IMR-90 (cell line): ENCODE measurements at regions not wholly inside any gene's neighbourhood (a gene's known extent, or its start where the extent isn't known, plus 50 kb on each side); places are given as distances from the start of the nearest gene placed in this dataset.

Experiments used
- ATAC-seq: fragments of 200-7000 bp; cut with Tn5 transposase; 2 replicates; pipeline ENCODE4 v1.9.1; 2020; ENCODE audit warnings: low read depth, mild to moderate bottlenecking, moderate library complexity
- BruUV-seq: library from RNA; stranded (reverse); fragments of 400-500 nt; replicated peaks from 2 replicates; lab custom pipeline; 2021; lab: Mats Ljungman, UMichigan
- CTCF ChIA-PET: fragments of 300-600 bp; formaldehyde crosslinking; extraction: SDS; loops from one replicate; lab custom pipeline; 2021; ENCODE audit warnings: antibody characterized with exemption; lab: Yijun Ruan, JAX
- POLR2A ChIA-PET: fragments of 300-600 bp; sonication (Branson Sonifier 250); formaldehyde crosslinking; loops from one replicate; lab custom pipeline; 2022; ENCODE audit warnings: antibody characterized with exemption; ENCODE audit not compliant: unreplicated experiment; lab: Charles Lee
- DNase-seq: peaks from one replicate; pipeline ENCODE4 v3.0.0; 2013
- H2AFZ ChIP-seq: replicated peaks from 2 replicates; pipeline ENCODE3; 2013; ENCODE audit warnings: low read length, mild to moderate bottlenecking; ENCODE audit not compliant: poor library complexity
- H2AK5ac ChIP-seq: 2 replicates; pipeline ENCODE4 v1.6.1; 2013; ENCODE audit warnings: low read depth, low read length, inconsistent platforms
- H2AK9ac ChIP-seq: replicated peaks from 2 replicates; pipeline ENCODE3; 2013; ENCODE audit warnings: mild to moderate bottlenecking, low read depth, low read length, moderate library complexity; ENCODE audit not compliant: poor library complexity
- H2BK120ac ChIP-seq: 2 replicates; pipeline ENCODE4 v1.6.1; 2013; ENCODE audit warnings: low read depth, low read length, inconsistent platforms
- H2BK15ac ChIP-seq: 3 replicates; pipeline ENCODE4 v1.6.1; 2013; ENCODE audit warnings: low read depth, low read length, inconsistent platforms
- H2BK20ac ChIP-seq: 2 replicates; pipeline ENCODE4 v1.6.1; 2013; ENCODE audit warnings: low read depth, mild to moderate bottlenecking, inconsistent platforms, low read length, moderate library complexity
- H2BK5ac ChIP-seq: 2 replicates; pipeline ENCODE4 v1.6.1; 2013; ENCODE audit warnings: mild to moderate bottlenecking, low read depth, low read length, inconsistent platforms; ENCODE audit not compliant: poor library complexity, severe bottlenecking
- H3K14ac ChIP-seq: replicated peaks from 2 replicates; pipeline ENCODE4 v1.6.1; 2013; ENCODE audit warnings: low read depth, low read length, inconsistent platforms
- H3K18ac ChIP-seq: 2 replicates; pipeline ENCODE4 v1.6.1; 2013; ENCODE audit warnings: low read depth, low read length, control low read depth
- H3K23ac ChIP-seq: 2 replicates; pipeline ENCODE4 v1.6.1; 2013; ENCODE audit warnings: low read depth, low read length, inconsistent platforms
- H3K27ac ChIP-seq: 2 replicates; pipeline ENCODE4 v1.5.1; 2013; ENCODE audit warnings: mild to moderate bottlenecking, control low read depth, low read length; ENCODE audit not compliant: insufficient read depth
- H3K27me3 ChIP-seq: 2 replicates; pipeline ENCODE4 v1.6.1; 2013; ENCODE audit warnings: low read length; ENCODE audit not compliant: control insufficient read depth, insufficient read depth
- H3K36me3 ChIP-seq: 2 replicates; pipeline ENCODE4 v1.6.1; 2013; ENCODE audit warnings: low read length, mixed read lengths; ENCODE audit not compliant: control insufficient read depth, insufficient read depth
- H3K4ac ChIP-seq: 2 replicates; pipeline ENCODE4 v1.6.1; 2013; ENCODE audit warnings: low read depth, low read length, inconsistent platforms
- H3K4me1 ChIP-seq: 2 replicates; pipeline ENCODE4 v1.6.1; 2013; ENCODE audit warnings: low read length, mixed read lengths; ENCODE audit not compliant: control insufficient read depth, insufficient read depth
- H3K4me2 ChIP-seq: 2 replicates; pipeline ENCODE4 v1.6.1; 2013; ENCODE audit warnings: low read depth, mild to moderate bottlenecking, control low read depth, low read length, moderate library complexity
- H3K4me3 ChIP-seq: 2 replicates; pipeline ENCODE4 v1.5.1; 2013; ENCODE audit warnings: low read depth, mild to moderate bottlenecking, control low read depth, low read length, moderate library complexity; ENCODE audit not compliant: insufficient read depth
- H3K56ac ChIP-seq: 2 replicates; pipeline ENCODE4 v1.6.1; 2013; ENCODE audit warnings: low read length, inconsistent platforms; ENCODE audit not compliant: insufficient read depth; ENCODE audit errors: extremely low read depth
- H3K79me1 ChIP-seq, 2 experiments: 2 replicates each; pipeline ENCODE4 v1.6.1; 2013; ENCODE audit warnings: low read length in 2 of 2, inconsistent platforms in 1 of 2, low read depth in 1 of 2
- H3K9ac ChIP-seq: 2 replicates; pipeline ENCODE4 v1.6.1; 2013; ENCODE audit warnings: low read depth, low read length, control low read depth
- H3K9me1 ChIP-seq: 2 replicates; pipeline ENCODE4 v1.6.1; 2013; ENCODE audit warnings: low read length, inconsistent platforms; ENCODE audit not compliant: insufficient read depth
- H3K9me3 ChIP-seq: 2 replicates; pipeline ENCODE4 v1.6.1; 2013; ENCODE audit warnings: low read length; ENCODE audit not compliant: control insufficient read depth, insufficient read depth
- H4K20me1 ChIP-seq: 2 replicates; pipeline ENCODE4 v1.6.1; 2013; ENCODE audit warnings: low read length, inconsistent platforms; ENCODE audit not compliant: insufficient read depth
- H4K5ac ChIP-seq: 2 replicates; pipeline ENCODE4 v1.6.1; 2013; ENCODE audit warnings: mild to moderate bottlenecking, low read depth, low read length, control low read depth
- H4K8ac ChIP-seq, 2 experiments: 2 replicates each; pipeline ENCODE4 v1.6.1; 2013; ENCODE audit warnings: low read depth in 2 of 2, low read length in 2 of 2, control low read depth in 1 of 2, inconsistent platforms in 1 of 2
- H4K91ac ChIP-seq: 2 replicates; pipeline ENCODE4 v1.6.1; 2013; ENCODE audit warnings: low read depth, low read length, inconsistent platforms; ENCODE audit not compliant: insufficient read depth
- BHLHE40 ChIP-seq: fragments of 150-350 bp; IDR thresholded peaks from 2 replicates; pipeline ENCODE4 v1.6.1; 2016; ENCODE audit warnings: mild to moderate bottlenecking, low read depth, low read length
- CEBPB ChIP-seq: IDR thresholded peaks from 2 replicates; pipeline ENCODE4 v1.6.1; 2012; ENCODE audit warnings: low read depth, low read length, improper control_type of control experiment
- CHD1 ChIP-seq: IDR thresholded peaks from 2 replicates; pipeline ENCODE4 v1.6.1; 2012; ENCODE audit warnings: low read depth, low read length, improper control_type of control experiment
- FOS ChIP-seq: fragments of 150-350 bp; IDR thresholded peaks from 2 replicates; pipeline ENCODE4 v1.6.1; 2016; ENCODE audit warnings: low read depth, low read length
- MAFK ChIP-seq: IDR thresholded peaks from 2 replicates; pipeline ENCODE4 v1.6.1; 2012; ENCODE audit warnings: low read depth, low read length, improper control_type of control experiment
- MAZ ChIP-seq: IDR thresholded peaks from 2 replicates; pipeline ENCODE4 v1.6.1; 2012; ENCODE audit warnings: low read depth, mild to moderate bottlenecking, low read length, improper control_type of control experiment, moderate library complexity, borderline replicate concordance
- MXI1 ChIP-seq: IDR thresholded peaks from 2 replicates; pipeline ENCODE4 v1.6.1; 2012; ENCODE audit warnings: low read depth, mild to moderate bottlenecking, low read length, moderate library complexity, borderline replicate concordance
- NFE2L2 ChIP-seq: fragments of 150-350 bp; IDR thresholded peaks from 2 replicates; pipeline ENCODE4 v1.6.1; 2016; ENCODE audit warnings: low read depth, mild to moderate bottlenecking, low read length
- POLR2A ChIP-seq: IDR thresholded peaks from 2 replicates; pipeline ENCODE4 v1.6.1; 2012; ENCODE audit warnings: mild to moderate bottlenecking, low read depth, low read length
- RAD21 ChIP-seq: IDR thresholded peaks from 2 replicates; pipeline ENCODE4 v1.6.1; 2012; ENCODE audit warnings: low read length, improper control_type of control experiment
- RCOR1 ChIP-seq: IDR thresholded peaks from 2 replicates; pipeline ENCODE4 v1.6.1; 2012; ENCODE audit warnings: mild to moderate bottlenecking, low read length, improper control_type of control experiment; ENCODE audit not compliant: insufficient replicate concordance
- RFX5 ChIP-seq: IDR thresholded peaks from 2 replicates; pipeline ENCODE4 v1.8.0; 2012; ENCODE audit warnings: low read depth, mild to moderate bottlenecking, low read length, moderate library complexity
- SMC3 ChIP-seq: fragments of 150-350 bp; IDR thresholded peaks from 2 replicates; pipeline ENCODE4 v1.6.1; 2016; ENCODE audit warnings: low read depth, mild to moderate bottlenecking, antibody characterized with exemption, low read length, moderate library complexity
- WGBS, 2 experiments: methylation state at CpG; one replicate each; pipeline versions ENCODE4 v1.1.5 to v1.1.7; 2013; ENCODE audit warnings: missing lambda C conversion rate in 2 of 2; ENCODE audit not compliant: insufficient read length in 1 of 2; ENCODE audit errors: extremely low coverage in 2 of 2; 5-methylcytosine and 5-hydroxymethylcytosine counted together
- dilution Hi-C: fragments of 300-500 bp; cut with HindIII; formaldehyde crosslinking; loops from one replicate; pipeline ENCODE4 v1.14.3; 2018; ENCODE audit warnings: low sequenced_read_pairs; ENCODE audit not compliant: unreplicated experiment
- in situ Hi-C: fragments of 300-500 bp; cut with MboI; formaldehyde crosslinking; loops from 3 replicates; pipeline ENCODE4 v1.14.3; 2019; ENCODE audit warnings: low sequenced_read_pairs, inconsistent platforms, mixed read lengths
- intact Hi-C: fragments of 100-400 bp; cut with micrococcal nuclease; formaldehyde crosslinking; loops from 2 replicates; pipeline ENCODE4 v1.10.0; 2022
- TF ChIP-seq, protein P1 (sequence below): conservative IDR thresholded peaks from 2 replicates; pipeline ENCODE4 v1.5.1; 2012; ENCODE audit warnings: mild to moderate bottlenecking, low read depth, low read length, improper control_type of control experiment
- TF ChIP-seq, protein P2 (sequence below): fragments of 150-350 bp; IDR thresholded peaks from 2 replicates; pipeline ENCODE4 v1.6.1; 2016; ENCODE audit warnings: low read depth, mild to moderate bottlenecking, low read length, moderate library complexity, borderline replicate concordance
- TF ChIP-seq, protein P3 (sequence below): fragments of 150-350 bp; IDR thresholded peaks from 2 replicates; pipeline ENCODE4 v1.6.1; 2017; ENCODE audit warnings: mild to moderate bottlenecking, antibody characterized with exemption, low read length, low read depth

DNA sequence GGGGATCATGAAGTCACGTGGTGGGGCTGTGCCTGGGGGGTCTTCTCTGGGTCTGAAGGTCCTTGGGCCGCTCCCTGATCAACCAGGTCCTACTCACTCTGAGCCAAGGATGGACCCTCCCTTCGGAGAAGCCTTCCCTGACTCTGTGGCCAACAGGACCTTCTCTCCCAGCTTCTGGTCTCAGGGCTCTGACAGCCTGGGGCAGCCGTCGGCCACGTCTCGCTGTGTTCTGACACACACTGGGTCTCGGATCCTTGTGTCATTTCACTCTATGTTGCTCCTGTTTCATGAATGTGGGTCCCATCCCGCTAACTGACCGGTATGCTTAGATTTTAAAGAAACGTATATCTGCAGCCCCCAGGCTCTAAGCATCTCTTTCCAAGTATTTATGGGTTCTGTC, 256.1 kb downstream of the ENGASE start:
- ChIA-PET POLR2A (no interaction called here), CTCF (no interaction called here)
- H3K9me1 ChIP-seq, result no peaks in the 10 kb centered on the region
- no peak overlapping the region for H2BK15ac ChIP-seq
- 84% methylated on average over 5 of the region's 11 CpGs; no CpG with 5 or more reads in 1 of the 2 experiments for WGBS, 2 experiments
- H3K56ac ChIP-seq, result no peak overlapping the region
- no peak for DNase-seq
- no peak overlapping the region for H3K9ac ChIP-seq
- H2AFZ ChIP-seq, result no peak overlapping the region
- intact Hi-C loops (no loop called here), in situ Hi-C loops (no loop called here), dilution Hi-C loops (no loop called here)
- no peaks in the 10 kb centered on the region for H3K36me3 ChIP-seq
- no peak overlapping the region for H2BK5ac ChIP-seq
- H4K20me1 ChIP-seq, result no peaks in the 10 kb centered on the region
- H2BK120ac ChIP-seq, result no peak overlapping the region
- no peak overlapping the region for H2AK5ac ChIP-seq
- no peak for ATAC-seq
- no peaks in the 10 kb centered on the region for H3K9me3 ChIP-seq
- no peak overlapping the region for H2BK20ac ChIP-seq
- no TSS peak for BruUV-seq
- no peaks in the 10 kb centered on the region for H3K79me1 ChIP-seq
- no peak overlapping the region for H3K4me2 ChIP-seq
- no peak overlapping the region for H3K4me3 ChIP-seq
- H3K18ac ChIP-seq, result no peak overlapping the region
- no peak overlapping the region for H3K23ac ChIP-seq
- H3K4ac ChIP-seq, result no peak overlapping the region
- TF ChIP-seq MXI1, result no peak
- no peak for TF ChIP-seq CHD1
- no peak for TF ChIP-seq SMC3
- TF ChIP-seq, protein P1, sequence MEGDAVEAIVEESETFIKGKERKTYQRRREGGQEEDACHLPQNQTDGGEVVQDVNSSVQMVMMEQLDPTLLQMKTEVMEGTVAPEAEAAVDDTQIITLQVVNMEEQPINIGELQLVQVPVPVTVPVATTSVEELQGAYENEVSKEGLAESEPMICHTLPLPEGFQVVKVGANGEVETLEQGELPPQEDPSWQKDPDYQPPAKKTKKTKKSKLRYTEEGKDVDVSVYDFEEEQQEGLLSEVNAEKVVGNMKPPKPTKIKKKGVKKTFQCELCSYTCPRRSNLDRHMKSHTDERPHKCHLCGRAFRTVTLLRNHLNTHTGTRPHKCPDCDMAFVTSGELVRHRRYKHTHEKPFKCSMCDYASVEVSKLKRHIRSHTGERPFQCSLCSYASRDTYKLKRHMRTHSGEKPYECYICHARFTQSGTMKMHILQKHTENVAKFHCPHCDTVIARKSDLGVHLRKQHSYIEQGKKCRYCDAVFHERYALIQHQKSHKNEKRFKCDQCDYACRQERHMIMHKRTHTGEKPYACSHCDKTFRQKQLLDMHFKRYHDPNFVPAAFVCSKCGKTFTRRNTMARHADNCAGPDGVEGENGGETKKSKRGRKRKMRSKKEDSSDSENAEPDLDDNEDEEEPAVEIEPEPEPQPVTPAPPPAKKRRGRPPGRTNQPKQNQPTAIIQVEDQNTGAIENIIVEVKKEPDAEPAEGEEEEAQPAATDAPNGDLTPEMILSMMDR, result no peak
- TF ChIP-seq MAFK, result no peak
- no peak for TF ChIP-seq RAD21
- TF ChIP-seq, protein P2, sequence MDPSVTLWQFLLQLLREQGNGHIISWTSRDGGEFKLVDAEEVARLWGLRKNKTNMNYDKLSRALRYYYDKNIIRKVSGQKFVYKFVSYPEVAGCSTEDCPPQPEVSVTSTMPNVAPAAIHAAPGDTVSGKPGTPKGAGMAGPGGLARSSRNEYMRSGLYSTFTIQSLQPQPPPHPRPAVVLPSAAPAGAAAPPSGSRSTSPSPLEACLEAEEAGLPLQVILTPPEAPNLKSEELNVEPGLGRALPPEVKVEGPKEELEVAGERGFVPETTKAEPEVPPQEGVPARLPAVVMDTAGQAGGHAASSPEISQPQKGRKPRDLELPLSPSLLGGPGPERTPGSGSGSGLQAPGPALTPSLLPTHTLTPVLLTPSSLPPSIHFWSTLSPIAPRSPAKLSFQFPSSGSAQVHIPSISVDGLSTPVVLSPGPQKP, result no peak
- TF ChIP-seq RFX5, result no peak
- TF ChIP-seq MAZ, result no peak
- TF ChIP-seq BHLHE40, result no peak
- no peak for TF ChIP-seq RCOR1
- TF ChIP-seq NFE2L2, result no peak
- TF ChIP-seq, protein P3, sequence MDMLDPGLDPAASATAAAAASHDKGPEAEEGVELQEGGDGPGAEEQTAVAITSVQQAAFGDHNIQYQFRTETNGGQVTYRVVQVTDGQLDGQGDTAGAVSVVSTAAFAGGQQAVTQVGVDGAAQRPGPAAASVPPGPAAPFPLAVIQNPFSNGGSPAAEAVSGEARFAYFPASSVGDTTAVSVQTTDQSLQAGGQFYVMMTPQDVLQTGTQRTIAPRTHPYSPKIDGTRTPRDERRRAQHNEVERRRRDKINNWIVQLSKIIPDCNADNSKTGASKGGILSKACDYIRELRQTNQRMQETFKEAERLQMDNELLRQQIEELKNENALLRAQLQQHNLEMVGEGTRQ, result no peak
- TF ChIP-seq FOS, result no peak
- no peak for TF ChIP-seq POLR2A
- TF ChIP-seq CEBPB, result no peak
- H3K4me1 ChIP-seq, result no peaks in the 10 kb centered on the region
- H4K8ac ChIP-seq, result no peak overlapping the region
- H4K91ac ChIP-seq, result no peak overlapping the region
- no peak overlapping the region for H3K27ac ChIP-seq
- no peak overlapping the region for H3K14ac ChIP-seq
- no peak overlapping the region for H2AK9ac ChIP-seq
- no peak overlapping the region for H4K5ac ChIP-seq
- peaks cover 3% of the 10 kb centered on the region; the same call in 1 of the 2 replicates for H3K27me3 ChIP-seq
